Skeletal muscle satellite cell (primary cell): ENCODE measurements at regions not wholly inside any gene's neighbourhood (a gene's known extent, or its start where the extent isn't known, plus 50 kb on each side); places are given as distances from the start of the nearest gene placed in this dataset.
A peak's percentile ranks its signal among the peaks of the same experiment; 100 is the strongest.

Experiments
- H3K27me3 ChIP-seq: 2 replicates; pipeline ENCODE4 v1.7.0; 2013; ENCODE audit warnings: low read length; ENCODE audit not compliant: control insufficient read depth, insufficient read depth
- H3K36me3 ChIP-seq: 2 replicates; pipeline ENCODE4 v1.7.0; 2013; ENCODE audit warnings: mild to moderate bottlenecking, control low read depth, low read length; ENCODE audit not compliant: insufficient read depth
- H3K4me1 ChIP-seq: 2 replicates; pipeline ENCODE4 v1.7.0; 2013; ENCODE audit warnings: low read length; ENCODE audit not compliant: control insufficient read depth, insufficient read depth
- H3K4me2 ChIP-seq: 2 replicates; pipeline ENCODE4 v1.7.0; 2013; ENCODE audit warnings: mild to moderate bottlenecking, low read length
- H3K4me3 ChIP-seq: 2 replicates; pipeline ENCODE4 v1.7.0; 2013; ENCODE audit warnings: low read length
- H3K9ac ChIP-seq: 2 replicates; pipeline ENCODE4 v1.7.0; 2013; ENCODE audit warnings: mild to moderate bottlenecking, low read depth, low read length, moderate library complexity
- H3K9me3 ChIP-seq: replicated peaks from 2 replicates; pipeline ENCODE4 v1.7.0; 2013; ENCODE audit warnings: mild to moderate bottlenecking, control low read depth, low read length

- no peak overlapping the region for H3K4me2 ChIP-seq
- no peaks in the 10 kb centered on the region for H3K27me3 ChIP-seq
- H3K9me3 ChIP-seq: no peaks in the 10 kb centered on the region
- no peaks in the 10 kb centered on the region for H3K4me1 ChIP-seq
- H3K4me3 ChIP-seq: no peak overlapping the region
- H3K36me3 ChIP-seq: no peaks in the 10 kb centered on the region
- no peak overlapping the region for H3K9ac ChIP-seq
These were observed 62.6 kb downstream of the ZIC1 start for GRCh38 chr3:147471741-147472140.

GRCh38 chr3:147472846-147473245 is 63.7 kb downstream of the ZIC1 start:
- no peak overlapping the region for H3K4me2 ChIP-seq
- H3K36me3 ChIP-seq: no peaks in the 10 kb centered on the region
- no peaks in the 10 kb centered on the region for H3K9me3 ChIP-seq
- H3K4me3 ChIP-seq: no peak overlapping the region
- no peak overlapping the region for H3K9ac ChIP-seq
- H3K4me1 ChIP-seq: no peaks in the 10 kb centered on the region
- H3K27me3 ChIP-seq: no peaks in the 10 kb centered on the region

DNA sequence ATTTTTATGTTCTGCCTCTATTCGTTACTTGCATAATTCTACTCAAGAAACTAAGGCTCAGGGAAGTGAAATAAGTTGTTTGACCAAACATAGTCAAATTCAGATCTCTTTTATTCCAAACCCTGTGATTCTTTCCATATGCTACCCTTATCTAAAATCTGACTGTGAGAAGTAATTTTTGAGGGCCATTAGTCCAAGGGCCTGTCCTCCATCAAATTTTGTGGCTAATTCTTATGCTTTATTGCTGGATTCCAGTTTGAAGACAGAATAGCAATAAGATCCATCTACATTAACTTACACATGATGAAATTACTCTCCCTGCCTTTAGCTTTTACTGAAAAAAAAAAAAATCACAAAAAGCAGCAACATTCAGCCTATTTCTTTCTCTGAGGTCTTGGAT is 74.0 kb downstream of the ZIC1 start:
- Histone ChIP-seq H3K27me3 (no peaks in the 10 kb centered on the region), H3K9ac (no peak overlapping the region), H3K4me3 (no peak overlapping the region), H3K4me1 (no peaks in the 10 kb centered on the region), H3K36me3 (no peaks in the 10 kb centered on the region), H3K9me3 (no peaks in the 10 kb centered on the region), H3K4me2 (no peak overlapping the region)

- Histone ChIP-seq H3K4me1 (no peaks in the 10 kb centered on the region), H3K4me2 (no peak overlapping the region), H3K9me3 (no peaks in the 10 kb centered on the region), H3K27me3 (no peaks in the 10 kb centered on the region), H3K36me3 (no peaks in the 10 kb centered on the region), H3K9ac (no peak overlapping the region), H3K4me3 (no peak overlapping the region)
These were observed 74.4 kb downstream of the ZIC1 start for GRCh38 chr3:147483578-147483977.

- Histone ChIP-seq H3K4me1 (no peaks in the 10 kb centered on the region), H3K4me3 (no peak overlapping the region), H3K9me3 (no peaks in the 10 kb centered on the region), H3K27me3 (no peaks in the 10 kb centered on the region), H3K4me2 (no peak overlapping the region), H3K9ac (no peak overlapping the region), H3K36me3 (no peaks in the 10 kb centered on the region)
These were observed 83.9 kb downstream of the ZIC1 start for GRCh38 chr3:147493065-147493464.

DNA sequence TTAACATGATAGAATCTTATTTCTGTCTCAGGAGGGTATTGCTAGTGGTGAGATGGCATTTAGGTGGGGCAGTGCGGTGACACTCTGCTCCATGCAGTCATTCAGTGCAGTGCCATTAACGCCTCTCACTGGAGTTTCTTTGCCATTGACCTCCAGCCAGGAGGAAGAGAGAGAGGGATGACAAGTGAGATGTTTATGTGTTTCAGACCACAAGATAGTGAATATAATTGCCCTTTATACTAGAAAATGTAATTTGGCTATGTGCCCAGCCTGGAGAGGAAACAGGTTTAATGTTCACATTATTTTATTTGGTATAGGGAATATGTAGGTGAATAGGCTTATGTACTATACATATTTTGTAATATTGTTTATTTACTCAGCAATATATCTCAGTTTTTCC is 84.5 kb downstream of the ZIC1 start:
- no peaks in the 10 kb centered on the region for H3K9me3 ChIP-seq
- no peaks in the 10 kb centered on the region for H3K27me3 ChIP-seq
- H3K4me3 ChIP-seq: no peak overlapping the region
- H3K4me1 ChIP-seq: no peaks in the 10 kb centered on the region
- no peak overlapping the region for H3K4me2 ChIP-seq
- H3K36me3 ChIP-seq: no peaks in the 10 kb centered on the region
- H3K9ac ChIP-seq: no peak overlapping the region

DNA sequence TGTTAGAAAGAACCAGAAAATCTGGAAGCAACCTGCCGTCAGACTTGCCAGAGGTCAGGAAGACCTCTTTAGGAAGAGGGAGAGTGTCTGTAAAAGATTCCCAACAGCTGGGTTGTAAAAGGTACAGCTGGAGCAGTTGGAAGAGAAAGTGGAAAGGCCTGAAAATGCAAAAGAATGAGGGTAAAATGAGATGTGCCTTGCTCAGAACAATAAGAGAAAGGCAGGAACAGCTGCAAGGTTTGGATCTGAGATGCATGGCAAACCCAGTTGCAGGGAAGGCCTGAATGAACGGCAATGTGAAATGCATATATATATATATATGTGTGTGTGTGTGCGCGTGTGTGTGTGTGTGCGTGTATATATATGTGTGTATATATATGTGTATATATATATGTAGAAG is 88.1 kb downstream of the ZIC1 start:
- H3K4me2 ChIP-seq: no peak overlapping the region
- H3K4me3 ChIP-seq: no peak overlapping the region
- H3K27me3 ChIP-seq: no peaks in the 10 kb centered on the region
- no peaks in the 10 kb centered on the region for H3K9me3 ChIP-seq
- no peak overlapping the region for H3K9ac ChIP-seq
- H3K36me3 ChIP-seq: no peaks in the 10 kb centered on the region
- H3K4me1 ChIP-seq: no peaks in the 10 kb centered on the region

DNA sequence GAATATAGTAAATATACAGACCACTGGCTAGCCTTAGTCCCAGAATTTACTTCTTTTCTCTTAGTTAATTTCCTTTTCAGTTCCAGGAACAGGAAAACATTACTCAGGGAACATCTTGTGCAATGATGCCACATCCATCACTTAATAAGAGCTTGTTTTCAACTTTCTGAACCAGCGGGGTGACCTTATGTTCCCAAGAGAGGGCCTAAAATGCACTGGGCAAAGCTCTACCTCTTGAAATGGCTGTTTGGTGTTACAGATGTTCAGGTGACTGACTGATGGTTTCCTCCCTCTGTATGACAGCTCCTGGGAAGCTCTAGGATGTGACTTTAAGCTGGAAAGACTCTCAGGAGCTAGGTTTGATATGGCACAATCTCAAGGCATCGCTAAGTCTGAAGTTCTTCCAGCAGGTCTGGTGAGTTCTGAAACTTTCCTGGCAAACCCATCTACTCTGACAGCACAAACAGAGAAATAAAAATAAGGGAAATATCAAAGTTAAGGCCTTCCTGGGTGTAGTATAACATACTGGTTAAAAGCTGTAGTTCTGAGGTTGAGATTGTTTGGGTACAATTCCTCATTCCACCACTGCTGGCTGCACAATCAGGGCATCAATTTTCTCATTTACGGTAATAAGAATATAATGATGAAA is 98.6 kb downstream of the ZIC1 start:
- peaks cover 13% of the 10 kb centered on the region for H3K4me1 ChIP-seq

DNA sequence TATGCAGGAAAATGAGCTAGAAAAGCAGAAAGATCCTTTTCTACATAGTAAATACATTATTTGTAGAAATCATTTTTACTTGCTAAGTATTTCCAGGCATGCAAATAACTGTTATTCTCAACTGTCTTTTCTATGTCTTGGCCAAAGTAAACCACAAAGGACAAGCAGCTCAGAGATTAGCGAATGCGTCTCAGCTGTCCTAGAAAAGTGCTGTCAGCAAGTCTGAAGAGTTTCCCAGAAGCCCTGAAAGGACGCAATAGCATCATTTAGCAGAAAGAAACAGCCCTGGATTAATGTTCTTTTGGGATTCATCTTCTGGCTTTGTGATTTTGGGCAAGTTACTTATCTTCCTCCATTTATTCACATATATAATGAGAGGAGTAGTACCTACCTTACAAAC is 100.3 kb downstream of the ZIC1 start:
- Histone ChIP-seq H3K9me3 (no peaks in the 10 kb centered on the region), H3K9ac (no peak overlapping the region), H3K27me3 (no peaks in the 10 kb centered on the region), H3K4me1 (peaks cover 13% of the 10 kb centered on the region), H3K4me2 (no peak overlapping the region), H3K4me3 (no peak overlapping the region), H3K36me3 (no peaks in the 10 kb centered on the region)

More for the DNA sequence above, 98.6 kb downstream of the ZIC1 start:
- H3K4me2 ChIP-seq: peak overlapping the region; percentile 0
- no peaks in the 10 kb centered on the region for H3K36me3 ChIP-seq
- H3K9ac ChIP-seq: peak overlapping the region; percentile 1
- H3K27me3 ChIP-seq: no peaks in the 10 kb centered on the region
- H3K4me3 ChIP-seq: no peak overlapping the region
- H3K9me3 ChIP-seq: no peaks in the 10 kb centered on the region

- Histone ChIP-seq H3K4me1 (no peaks in the 10 kb centered on the region), H3K9ac (no peak overlapping the region), H3K36me3 (no peaks in the 10 kb centered on the region), H3K9me3 (no peaks in the 10 kb centered on the region), H3K4me3 (no peak overlapping the region), H3K4me2 (no peak overlapping the region), H3K27me3 (no peaks in the 10 kb centered on the region)
These were observed 104.6 kb downstream of the ZIC1 start for GRCh38 chr3:147513785-147514184.

DNA sequence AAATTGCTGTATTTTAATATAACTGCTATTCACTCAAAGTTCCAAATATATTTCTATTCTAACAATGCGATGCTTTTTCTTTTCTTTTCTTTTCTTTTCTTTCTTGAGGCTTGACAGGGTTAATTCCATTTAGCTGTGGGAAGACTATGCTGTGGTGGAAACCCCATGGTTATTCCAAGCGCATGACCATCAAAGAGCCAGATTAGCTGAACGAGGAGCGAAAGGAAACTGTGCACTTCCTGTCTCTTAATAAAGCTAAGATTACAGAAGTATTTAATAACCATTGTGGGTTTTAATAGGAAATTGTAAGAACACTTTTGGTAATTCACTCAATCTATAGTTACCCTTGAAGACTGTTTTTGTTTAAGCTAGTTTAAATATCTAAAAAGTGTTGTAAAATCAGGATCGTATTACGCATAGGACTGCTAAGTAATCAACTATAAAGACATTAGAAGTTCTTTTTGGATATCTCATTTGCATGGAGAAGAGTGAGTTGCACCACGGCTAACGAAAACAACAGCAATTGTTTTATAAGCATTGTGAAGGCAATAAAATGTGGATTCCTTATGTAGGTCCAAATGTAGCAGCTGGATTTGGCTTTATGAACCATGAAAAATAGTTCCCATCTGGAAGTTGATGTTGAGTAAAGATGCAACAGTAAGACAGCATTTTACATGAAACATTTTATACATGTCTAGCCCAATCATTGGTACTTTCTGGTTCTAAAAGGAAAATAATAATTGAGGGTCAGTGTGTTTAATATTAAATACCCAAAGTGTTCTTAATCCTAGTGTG is 105.4 kb downstream of the ZIC1 start:
- Histone ChIP-seq H3K9me3 (no peaks in the 10 kb centered on the region), H3K4me1 (no peaks in the 10 kb centered on the region), H3K4me2 (no peak overlapping the region), H3K27me3 (no peaks in the 10 kb centered on the region), H3K4me3 (no peak overlapping the region), H3K36me3 (no peaks in the 10 kb centered on the region), H3K9ac (no peak overlapping the region)

DNA sequence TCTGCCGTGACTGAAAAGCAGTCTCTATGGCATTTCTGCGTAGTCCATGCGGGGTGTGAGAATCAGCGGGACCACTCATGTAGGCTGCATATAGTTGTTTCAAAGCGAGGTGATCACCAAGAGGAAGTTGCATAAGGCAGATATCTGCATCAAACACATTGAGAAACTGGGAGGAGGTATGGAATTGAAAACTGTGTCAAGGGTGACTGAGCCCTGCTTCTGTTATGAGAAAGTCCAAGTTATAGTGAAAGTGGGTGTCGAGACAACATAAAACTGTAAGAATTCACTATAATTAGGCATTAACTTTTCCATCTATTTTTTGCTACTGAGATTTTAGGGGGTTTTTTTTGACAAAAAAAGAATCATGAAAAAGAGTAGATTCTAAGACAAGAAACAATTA is 109.3 kb downstream of the ZIC1 start:
- Histone ChIP-seq H3K4me2 (no peak overlapping the region), H3K4me3 (no peak overlapping the region), H3K9me3 (no peaks in the 10 kb centered on the region), H3K27me3 (no peaks in the 10 kb centered on the region), H3K9ac (no peak overlapping the region), H3K36me3 (no peaks in the 10 kb centered on the region), H3K4me1 (peaks cover 13% of the 10 kb centered on the region)
